Activated CD8-positive, alpha-beta memory T cell treated with anti-CD3 and anti-CD28 coated beads for 36 hours (primary cell): ENCODE measurements at regions not wholly inside any gene's neighbourhood (a gene's known extent, or its start where the extent isn't known, plus 50 kb on each side); places are given as distances from the start of the nearest gene placed in this dataset.
"Not testable (repeated sequence)": the region's sequence is repeated elsewhere in the genome, so short reads cannot be mapped to it uniquely, and the experiment has no call there.

Experiments used
- CTCF ChIA-PET: fragments of 350-600 bp; sonication (Branson Sonifier 250); formaldehyde crosslinking; loops from one replicate; lab custom pipeline; 2021; ENCODE audit warnings: antibody characterized with exemption; lab: Charles Lee
- POLR2A ChIA-PET: fragments of 350-600 bp; sonication (Branson Sonifier 250); formaldehyde crosslinking; loops from one replicate; lab custom pipeline; 2021; ENCODE audit warnings: antibody characterized with exemption; lab: Charles Lee

DNA sequence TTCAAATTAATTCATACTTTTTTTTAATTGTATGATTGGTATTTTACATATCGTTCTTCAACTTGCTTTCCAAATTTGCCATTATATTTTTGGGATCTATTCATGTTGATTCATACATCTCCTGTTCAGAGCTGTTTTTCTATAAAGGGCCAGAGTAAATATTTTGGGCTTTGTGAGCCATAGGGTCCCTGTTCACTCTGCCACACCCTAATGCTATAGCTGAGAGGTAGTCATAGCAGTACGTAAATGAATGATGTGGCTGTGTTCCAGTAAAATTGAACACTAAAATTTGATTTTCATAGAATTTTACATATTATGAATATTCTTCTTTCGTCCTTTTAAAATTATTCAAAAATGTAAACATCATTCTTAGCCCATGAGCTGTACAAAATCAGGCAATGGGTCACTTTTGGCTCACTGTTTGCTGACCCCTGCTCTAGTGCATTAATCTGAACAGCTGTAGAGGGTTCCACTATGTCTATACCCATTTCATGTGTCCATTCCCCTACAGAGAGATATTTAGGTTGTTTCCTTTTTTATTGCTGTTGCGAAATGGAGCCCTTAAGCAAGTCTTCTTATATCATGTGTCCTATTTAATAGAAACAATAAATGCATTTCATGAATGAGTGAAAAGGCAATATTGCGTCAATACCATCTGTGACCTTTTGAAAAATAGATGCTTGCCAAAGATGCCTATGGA lies 136.4 kb upstream of the SALL4 start:
- POLR2A ChIA-PET, result no interaction called here

DNA sequence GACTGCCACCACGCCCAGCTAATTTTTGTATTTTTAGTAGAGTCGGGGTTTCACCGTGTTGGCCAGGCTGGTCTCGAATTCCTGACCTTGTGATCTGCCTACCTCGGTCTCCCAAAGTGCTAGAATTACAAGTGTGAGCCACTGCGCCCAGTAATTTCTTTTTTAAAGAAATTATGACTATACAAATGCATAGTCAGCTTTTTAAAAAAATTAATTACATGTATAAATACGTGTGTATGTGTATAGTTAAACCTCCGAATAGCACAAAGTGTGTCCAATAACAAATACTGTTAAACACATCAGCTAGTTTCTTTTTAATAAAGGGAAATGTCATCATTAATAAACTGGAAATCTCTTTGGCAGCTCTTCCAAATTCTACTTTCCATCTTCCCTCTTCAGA lies 135.5 kb upstream of the SALL4 start:
- ChIA-PET CTCF (no interaction called here), POLR2A (no interaction called here)

More for the DNA sequence above, 136.4 kb upstream of the SALL4 start:
- CTCF ChIA-PET, result interaction anchor here (0.5 kb wide), 1 partner anchor 100 kb away, joined by 3 read pairs; no protein-coding TSS in a partner anchor

DNA sequence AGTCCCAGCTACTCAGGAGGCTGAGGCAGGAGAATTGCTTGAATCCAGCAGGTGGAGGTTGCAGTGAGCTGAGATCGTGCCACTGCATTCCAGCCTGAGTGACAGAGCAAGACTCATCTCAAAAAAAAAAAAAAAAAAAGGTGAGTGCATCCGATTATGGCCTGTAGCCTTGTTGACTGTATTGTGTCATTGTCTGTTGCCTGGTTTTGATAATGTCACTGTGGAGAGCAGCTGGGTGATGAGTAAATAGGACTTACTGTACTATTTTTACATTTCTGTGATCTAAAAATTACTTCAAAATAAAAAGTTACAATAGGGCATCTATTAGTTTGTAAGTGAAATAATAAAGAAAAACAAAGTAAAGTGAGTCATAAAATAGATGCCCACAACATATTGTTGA lies 134.1 kb upstream of the SALL4 start:
- ChIA-PET CTCF (no interaction called here), POLR2A (no interaction called here)

DNA sequence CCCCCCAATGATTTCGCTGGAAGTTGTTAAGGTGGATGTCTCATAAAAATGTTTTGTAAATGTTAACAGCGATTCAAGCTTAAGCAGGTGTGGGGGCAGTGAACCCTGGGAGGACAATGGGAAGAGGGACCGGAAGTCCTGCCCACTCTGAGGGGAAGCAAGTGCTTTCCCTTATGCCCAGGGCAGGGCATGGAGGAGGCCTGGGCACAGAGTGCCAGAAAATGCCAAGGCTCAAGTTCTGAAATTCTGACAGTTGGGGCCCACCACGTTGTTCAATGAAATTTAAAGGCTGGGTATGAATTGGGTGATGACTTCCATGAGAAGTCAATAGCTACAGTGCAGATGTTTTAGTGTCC lies 132.7 kb upstream of the SALL4 start:
- POLR2A ChIA-PET, result no interaction called here
- CTCF ChIA-PET, result no interaction called here

DNA sequence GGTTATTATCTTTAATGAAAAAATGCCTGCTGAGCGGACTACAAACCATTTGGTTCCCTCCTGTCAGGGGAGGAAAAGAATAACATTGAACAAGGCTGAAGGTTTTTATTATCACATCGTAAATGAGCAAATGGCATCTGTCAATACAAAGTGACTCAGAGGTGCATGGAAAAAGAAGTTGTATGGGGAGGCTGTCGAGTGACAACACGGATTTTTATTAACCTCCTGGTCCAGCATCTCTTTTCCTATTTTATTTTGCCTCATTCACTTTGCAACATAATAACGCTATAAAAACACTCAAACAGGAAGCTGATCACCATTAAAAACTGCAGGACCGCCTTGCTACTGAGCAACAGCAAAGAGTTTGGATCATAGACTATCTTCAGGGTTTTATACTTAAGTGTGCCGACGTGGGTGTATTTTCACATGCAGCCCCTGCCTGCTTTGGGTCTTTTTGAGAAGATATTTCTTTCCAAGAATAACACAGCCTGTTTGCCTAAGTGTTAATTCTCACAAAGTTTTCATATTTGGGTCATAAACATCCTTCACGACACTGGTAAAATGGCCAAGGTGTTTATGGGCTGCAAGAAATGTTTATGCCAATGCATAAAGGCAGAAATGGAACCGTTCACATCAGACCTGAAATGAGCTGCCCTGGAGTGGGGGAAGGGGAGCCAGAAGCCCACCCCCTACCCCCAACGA lies 132.1 kb upstream of the SALL4 start:
- POLR2A ChIA-PET, result no interaction called here
- CTCF ChIA-PET, result no interaction called here

DNA sequence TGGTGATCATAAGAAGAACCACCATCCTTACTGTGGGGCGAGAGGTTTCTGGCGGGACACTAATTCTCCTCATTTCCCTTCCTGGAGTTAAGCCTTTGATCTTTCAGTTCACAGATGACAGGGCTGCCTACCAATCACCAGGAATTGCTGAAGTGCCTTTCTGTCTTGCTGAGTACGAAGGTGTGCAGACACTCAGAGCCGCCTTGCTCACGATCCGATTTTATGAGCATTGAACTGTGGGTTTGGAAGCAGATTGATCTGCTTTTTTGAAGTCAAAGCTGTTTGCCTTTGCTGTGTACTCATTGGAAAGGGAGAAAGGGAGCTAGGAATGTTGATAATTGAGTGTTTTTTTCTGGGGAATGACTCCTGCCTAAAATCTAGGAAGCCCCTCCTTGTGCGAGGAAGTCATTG lies 129.1 kb upstream of the SALL4 start:
- CTCF ChIA-PET, result interaction anchor here (1.4 kb wide), 1 partner anchor 11 kb away, joined by 5 read pairs; no protein-coding TSS in a partner anchor
- POLR2A ChIA-PET, result no interaction called here

DNA sequence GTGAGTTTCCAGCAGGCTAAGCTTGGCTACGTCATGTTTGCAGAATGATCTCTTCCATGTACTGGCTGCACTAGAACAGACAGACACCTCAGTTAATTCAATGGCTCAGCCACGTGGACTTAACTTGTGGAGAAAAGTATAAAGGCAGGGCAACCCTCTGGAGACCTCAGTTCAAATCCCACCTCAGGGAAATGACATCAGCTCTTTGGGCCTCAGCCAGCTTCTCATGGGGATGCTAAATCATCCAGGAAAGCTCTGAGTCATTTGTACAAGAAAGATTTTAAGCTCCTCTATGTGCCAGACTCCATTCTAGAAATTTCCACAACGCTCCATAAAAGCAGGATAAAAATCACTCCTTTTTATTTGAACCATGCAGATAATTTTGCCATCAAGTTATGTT lies 128.5 kb upstream of the SALL4 start:
- CTCF ChIA-PET, result interaction anchor here (1.4 kb wide), 1 partner anchor 10 kb away, joined by 5 read pairs; no protein-coding TSS in a partner anchor
- POLR2A ChIA-PET, result no interaction called here

DNA sequence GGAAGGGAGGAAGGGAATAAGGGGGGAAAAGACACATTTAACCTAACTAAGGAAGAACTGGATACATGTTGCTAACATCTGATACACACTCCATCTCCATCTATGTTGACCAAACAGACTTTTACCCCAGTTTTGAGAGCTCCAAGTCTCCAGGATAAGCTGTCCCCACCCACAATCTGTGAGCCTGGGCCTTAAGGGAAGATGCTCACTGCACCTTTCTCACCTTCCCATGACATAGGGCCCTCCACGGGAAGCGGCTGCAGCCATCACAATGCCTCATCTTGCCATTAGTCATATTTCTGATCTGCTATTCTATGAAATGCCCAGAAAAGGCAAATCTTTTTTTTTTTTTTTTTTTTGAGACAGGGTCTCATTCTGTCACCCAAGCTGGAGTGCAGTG lies 126.6 kb upstream of the SALL4 start:
- CTCF ChIA-PET, result interaction anchor here (0.7 to 1.3 kb wide), 3 partner anchors 33 to 623 kb away, joined by 3 to 4 read pairs (median 4); no protein-coding TSS in a partner anchor
- POLR2A ChIA-PET, result no interaction called here

DNA sequence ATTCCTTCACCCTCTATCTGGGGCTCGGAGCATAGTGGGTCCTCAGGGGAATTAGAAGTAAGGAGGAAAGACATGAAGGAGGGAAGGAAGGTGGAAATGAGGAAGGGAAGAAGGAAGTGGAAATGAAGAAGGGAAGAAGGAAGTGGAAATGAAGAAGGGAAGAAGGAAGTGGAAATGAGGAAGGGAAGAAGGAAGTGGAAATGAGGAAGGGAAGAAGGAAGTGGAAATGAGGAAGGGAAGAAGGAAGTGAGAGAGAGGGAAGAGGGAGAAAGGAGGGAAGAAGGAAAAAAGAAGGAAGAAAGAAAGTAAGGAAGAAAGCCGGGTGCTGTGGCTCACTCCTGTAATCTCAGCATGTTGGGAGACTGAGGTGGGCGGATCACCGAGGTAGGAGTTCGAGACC lies 125.6 kb upstream of the SALL4 start:
- CTCF ChIA-PET, result interaction anchor here (0.7 kb wide), 1 partner anchor 622 kb away, joined by 3 read pairs; no protein-coding TSS in a partner anchor
- POLR2A ChIA-PET, result not testable (repeated sequence)

DNA sequence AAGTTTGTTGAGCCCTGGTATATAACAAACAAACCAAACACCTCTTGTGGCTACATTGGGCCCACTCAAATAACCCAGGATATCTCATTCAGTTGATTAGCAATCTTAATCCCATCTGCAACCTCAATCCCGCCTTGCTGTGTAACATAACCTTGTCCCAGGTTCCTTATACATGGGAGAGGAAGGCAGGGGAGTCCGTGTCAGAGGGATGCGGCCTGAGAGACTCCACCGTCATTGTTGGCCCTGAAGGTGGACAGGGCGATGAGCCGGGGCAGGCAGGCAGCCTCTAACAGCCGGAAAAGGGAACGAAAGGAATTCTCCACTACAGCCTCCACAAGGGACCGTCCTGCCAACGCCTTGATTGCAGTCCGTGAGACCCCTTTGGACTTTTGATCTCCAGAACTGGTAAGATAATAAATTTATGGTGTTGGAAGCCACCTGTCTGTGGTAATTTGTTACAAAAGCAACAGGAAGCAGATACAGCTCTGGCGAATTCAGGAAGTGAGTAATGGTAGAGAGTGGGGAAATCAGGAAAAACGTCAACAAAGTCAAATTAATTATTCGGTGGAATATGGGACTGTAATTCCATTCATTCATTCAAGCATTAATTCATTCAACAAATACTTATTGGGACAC lies 124.5 kb upstream of the SALL4 start:
- CTCF ChIA-PET, result no interaction called here
- POLR2A ChIA-PET, result no interaction called here

DNA sequence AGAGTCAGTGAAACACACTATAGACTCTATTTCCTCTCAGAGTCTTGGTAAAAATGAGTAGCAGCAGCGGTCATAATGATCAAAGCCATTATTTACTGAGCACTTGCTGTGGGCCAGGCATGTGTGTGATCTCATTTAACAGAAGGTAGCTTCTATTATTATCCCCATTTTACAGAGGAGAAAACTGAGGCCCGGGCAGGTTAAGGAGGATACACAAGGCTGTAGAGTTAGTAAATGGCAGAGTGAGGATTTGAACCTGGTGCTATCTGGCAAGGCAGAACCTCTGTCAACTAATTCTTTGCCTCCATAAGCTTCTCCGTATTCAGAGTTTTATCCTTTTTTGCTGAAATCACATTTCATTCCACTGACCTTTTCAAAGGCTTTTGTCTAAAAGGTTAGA lies 122.2 kb upstream of the SALL4 start:
- POLR2A ChIA-PET, result no interaction called here
- CTCF ChIA-PET, result no interaction called here

DNA sequence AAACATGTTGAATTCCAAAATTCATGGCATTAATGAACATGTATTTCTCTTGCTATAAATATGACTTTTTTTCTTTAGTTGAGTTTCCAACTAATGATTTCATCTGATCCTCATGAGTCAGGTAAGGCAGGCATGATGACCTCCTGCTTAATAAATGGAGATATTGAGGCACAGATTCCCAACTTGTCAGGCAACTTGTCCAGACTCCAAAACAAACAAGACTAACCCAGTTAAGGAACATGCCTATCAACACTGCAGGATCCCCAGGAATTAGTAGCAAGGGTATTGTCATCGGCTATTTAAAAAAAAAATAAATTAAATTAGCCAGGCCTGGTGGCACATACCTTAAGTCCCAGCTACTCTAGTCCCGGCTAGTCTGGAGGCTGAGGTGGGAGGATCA lies 121.3 kb upstream of the SALL4 start:
- CTCF ChIA-PET, result no interaction called here
- POLR2A ChIA-PET, result no interaction called here

DNA sequence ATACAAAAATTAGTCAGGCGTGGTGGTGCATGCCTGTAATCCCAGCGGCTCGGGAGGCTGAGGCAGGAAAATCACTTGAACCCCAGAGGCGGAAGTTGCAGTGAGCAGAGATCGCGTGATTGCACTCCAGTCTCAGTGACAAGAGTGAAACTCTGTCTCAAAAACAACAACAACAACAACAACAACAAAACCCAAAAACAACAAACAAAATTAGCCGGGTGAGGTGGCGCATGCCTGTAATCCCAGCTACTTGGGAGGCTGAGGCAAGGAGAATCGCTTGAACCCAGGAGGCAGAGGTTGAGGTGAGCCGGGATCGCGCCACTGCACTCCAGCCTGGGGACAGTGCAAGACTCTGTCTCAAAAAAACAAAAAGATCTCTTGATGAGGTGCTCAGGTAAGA lies 120.5 kb upstream of the SALL4 start:
- CTCF ChIA-PET, POLR2A ChIA-PET: not testable (repeated sequence)

DNA sequence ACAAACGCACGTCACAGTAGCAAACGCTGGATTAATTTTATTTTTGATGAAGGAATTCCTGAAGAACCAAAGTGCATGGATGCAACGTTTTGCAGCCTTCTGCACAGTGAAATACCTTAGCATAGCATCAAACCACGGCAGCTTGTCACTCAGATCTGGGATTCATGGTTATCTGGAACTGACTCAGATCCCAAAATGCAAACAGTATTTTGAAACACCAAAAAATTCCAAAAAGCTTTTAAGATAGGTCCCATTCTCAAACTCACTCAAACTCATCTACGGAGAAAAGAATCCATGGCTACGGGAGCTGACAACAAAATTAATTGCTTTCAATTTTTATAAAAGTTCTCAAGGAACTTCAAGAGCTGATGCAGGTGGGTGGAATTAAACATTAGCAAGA lies 116.2 kb upstream of the SALL4 start:
- POLR2A ChIA-PET, result no interaction called here
- CTCF ChIA-PET, result no interaction called here

DNA sequence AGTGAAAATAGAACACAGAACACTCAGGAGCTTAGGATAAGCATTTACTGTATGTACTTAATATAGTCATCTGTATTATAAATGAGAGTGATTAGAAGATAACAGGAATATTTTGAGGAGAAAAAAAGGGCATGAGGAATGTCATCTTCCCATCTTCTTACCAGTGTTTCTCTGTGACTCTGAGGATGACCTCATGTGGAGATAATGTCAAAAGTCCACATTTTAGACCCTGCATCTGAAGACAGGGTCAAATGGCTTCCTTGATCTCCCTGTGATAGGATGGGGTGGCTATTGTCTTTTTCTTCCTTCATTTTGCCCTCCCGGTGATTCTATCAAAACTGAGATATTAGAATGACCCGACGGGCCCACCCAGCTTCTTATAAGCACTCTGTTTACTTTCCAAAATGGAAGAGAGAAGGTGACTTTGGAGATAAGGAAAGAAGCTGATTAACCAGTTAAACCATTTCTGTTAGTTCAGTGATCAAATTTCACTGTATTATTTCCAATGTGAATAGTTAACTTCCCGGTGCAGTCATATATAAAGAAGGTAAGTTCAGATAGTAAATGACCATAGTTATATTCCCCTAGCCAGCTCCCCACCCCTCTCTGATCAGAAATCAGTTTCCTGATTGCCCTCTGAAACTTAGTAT lies 115.7 kb upstream of the SALL4 start:
- POLR2A ChIA-PET, result no interaction called here
- CTCF ChIA-PET, result no interaction called here

DNA sequence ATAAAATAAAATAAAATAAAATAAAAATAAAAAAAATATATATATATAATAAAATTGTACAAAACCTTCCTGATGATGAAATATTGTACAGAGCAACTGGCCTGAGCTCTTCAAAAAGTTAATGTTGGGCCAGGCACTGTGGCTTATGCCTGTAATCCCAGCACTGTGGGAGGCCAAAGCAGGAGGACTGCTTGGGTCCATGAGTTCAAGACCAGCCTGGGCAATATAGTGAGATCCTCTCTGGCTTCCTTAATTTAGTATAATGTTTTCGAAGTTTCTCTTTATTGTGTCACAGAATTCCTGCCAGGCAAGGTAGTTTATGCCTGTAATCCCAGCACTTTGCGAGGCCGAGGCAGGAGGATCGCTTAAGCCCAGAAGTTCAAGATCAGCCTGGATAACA lies 113.9 kb upstream of the SALL4 start:
- ChIA-PET CTCF (no interaction called here), POLR2A (no interaction called here)

DNA sequence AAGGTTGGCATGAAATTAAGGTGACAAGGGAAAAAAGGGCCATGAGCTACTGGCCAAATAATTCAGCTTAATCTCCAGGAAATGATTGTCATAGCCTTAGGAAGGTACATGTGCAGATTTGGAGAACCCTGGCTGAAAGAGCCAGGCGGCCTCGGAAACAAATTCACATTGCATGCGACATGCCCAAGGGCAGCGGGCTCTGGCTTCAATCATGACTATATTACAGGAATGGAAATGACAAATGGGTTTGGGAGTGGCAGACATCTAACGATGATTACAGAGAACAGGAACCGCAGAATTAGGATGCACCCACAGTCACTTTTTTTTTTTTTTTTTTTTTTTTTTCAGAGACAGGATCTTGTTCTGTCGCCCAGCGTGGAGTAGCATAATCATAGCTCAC lies 112.4 kb upstream of the SALL4 start:
- ChIA-PET POLR2A (no interaction called here), CTCF (interaction anchor here (0.5 kb wide), 1 partner anchor 61 kb away, joined by 3 read pairs; no protein-coding TSS in a partner anchor)

DNA sequence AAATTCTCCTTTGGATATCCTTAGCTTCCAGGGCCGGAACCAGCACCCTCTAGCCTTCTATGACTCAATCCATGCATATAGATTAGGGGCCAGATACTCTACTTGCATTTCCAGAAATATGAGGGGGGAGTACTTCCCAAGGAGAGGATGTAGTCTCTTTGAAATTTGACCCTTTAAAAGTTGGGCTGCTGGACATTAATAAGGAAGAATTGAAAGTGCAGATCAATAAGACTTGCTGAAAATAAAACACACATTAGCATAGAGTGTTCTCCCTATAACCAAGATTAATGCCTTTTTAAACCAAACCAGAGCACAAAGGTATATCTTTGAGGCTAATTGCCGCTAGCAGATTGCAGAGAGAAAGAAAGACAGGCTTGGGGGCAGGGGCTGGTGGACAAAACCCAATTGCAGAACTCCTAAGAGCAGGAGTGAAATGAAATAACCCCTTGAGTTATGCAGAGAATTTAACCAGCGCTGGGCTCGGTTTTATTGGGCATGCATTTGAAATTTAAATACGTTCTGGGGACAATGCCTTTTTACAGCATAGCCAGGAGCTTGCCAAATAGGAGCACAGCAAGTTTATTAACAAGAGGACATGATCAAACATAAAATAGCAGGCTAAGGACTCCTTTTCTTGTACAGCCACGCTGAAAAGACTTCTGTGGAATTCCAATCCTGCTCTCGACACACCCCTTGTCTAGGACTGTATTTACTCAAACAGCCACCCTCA lies 108.2 kb upstream of the SALL4 start:
- POLR2A ChIA-PET, result no interaction called here

DNA sequence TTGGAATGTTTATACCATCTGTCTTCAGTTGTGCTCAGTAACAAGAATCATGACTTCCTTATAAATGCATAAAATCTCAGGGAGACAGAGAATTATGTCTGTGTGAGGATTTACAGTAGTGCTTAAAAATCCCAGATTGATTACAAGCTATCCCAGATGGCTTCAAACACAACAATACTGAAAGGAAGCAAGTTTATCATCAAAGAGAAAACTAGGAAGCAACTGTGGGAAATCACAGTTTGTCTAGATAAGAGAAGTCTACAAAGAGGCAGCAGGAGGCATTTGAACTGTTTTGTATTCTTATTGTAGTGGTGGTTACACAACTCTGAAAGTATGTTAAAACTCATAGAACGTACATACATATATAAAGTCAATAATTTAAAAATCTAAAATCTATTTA lies 104.4 kb upstream of the SALL4 start:
- CTCF ChIA-PET, result interaction anchor here (0.7 kb wide), 1 partner anchor 608 kb away, joined by 5 read pairs; no protein-coding TSS in a partner anchor
- POLR2A ChIA-PET, result no interaction called here

More for the DNA sequence above, 108.2 kb upstream of the SALL4 start:
- CTCF ChIA-PET, result no interaction called here
